ENCODE measurements at regions not wholly inside any gene's neighbourhood (a gene's known extent, or its start where the extent isn't known, plus 50 kb on each side); places are given as distances from the start of the nearest gene placed in this dataset.

DNA sequence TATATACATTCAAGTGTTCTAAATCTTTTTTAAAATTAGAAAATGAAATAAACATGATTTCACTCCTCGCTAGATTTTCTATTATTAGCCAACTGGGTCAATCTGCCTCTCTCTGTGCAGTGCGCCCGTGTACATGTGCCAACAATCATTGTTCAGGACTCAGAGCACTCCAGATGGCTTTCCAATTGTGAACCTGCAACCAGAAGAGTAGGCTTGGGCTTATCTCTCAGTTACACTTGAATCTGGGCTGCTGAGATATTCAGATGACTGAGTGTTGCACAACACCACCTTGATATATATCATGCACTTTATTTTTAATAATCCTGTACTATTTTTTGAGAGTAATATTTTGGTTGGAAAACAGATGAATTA lies 184.0 kb upstream of the FSTL5 start:
- Histone ChIP-seq H3K27ac (ENCODE audit: low read depth, low read length) (no peak overlapping the region), H3K9ac (ENCODE audit: low read length) (no peak overlapping the region), H3F3A (ENCODE audit: insufficient read depth) (no peaks in the 10 kb centered on the region), H3K4me2 (ENCODE audit: low read depth, low read length, poor library complexity, severe bottlenecking) (no peak overlapping the region), H3K27me3 (ENCODE audit: low read length) (no peaks in the 10 kb centered on the region), H3K79me2 (ENCODE audit: insufficient read depth, low read length) (no peaks in the 10 kb centered on the region), H2AFZ (ENCODE audit: low read depth, low read length, severe bottlenecking) (no peak overlapping the region), H3K4me3 (ENCODE audit: insufficient read depth, low read length, poor library complexity, severe bottlenecking) (no peak overlapping the region), H4K20me1 (ENCODE audit: low read depth, low read length) (no peaks in the 10 kb centered on the region), H3K36me3 (ENCODE audit: low read length) (no peaks in the 10 kb centered on the region), H3K9me2 (replicated peaks; ENCODE audit: insufficient read depth, low read length) (no peaks in the 10 kb centered on the region), H3K9me3 (ENCODE audit: insufficient read depth, low read length) (no peaks in the 10 kb centered on the region)
- no peak for TF ChIP-seq EZH2phosphoT487 (conservative IDR thresholded peaks at IDR 0.05; ENCODE audit: low read length)
- TF ChIP-seq, protein P1, sequence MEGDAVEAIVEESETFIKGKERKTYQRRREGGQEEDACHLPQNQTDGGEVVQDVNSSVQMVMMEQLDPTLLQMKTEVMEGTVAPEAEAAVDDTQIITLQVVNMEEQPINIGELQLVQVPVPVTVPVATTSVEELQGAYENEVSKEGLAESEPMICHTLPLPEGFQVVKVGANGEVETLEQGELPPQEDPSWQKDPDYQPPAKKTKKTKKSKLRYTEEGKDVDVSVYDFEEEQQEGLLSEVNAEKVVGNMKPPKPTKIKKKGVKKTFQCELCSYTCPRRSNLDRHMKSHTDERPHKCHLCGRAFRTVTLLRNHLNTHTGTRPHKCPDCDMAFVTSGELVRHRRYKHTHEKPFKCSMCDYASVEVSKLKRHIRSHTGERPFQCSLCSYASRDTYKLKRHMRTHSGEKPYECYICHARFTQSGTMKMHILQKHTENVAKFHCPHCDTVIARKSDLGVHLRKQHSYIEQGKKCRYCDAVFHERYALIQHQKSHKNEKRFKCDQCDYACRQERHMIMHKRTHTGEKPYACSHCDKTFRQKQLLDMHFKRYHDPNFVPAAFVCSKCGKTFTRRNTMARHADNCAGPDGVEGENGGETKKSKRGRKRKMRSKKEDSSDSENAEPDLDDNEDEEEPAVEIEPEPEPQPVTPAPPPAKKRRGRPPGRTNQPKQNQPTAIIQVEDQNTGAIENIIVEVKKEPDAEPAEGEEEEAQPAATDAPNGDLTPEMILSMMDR (IDR thresholded peaks at IDR 0.05; ENCODE audit: insufficient read depth, low read length, poor library complexity, severe bottlenecking): no peak

DNA sequence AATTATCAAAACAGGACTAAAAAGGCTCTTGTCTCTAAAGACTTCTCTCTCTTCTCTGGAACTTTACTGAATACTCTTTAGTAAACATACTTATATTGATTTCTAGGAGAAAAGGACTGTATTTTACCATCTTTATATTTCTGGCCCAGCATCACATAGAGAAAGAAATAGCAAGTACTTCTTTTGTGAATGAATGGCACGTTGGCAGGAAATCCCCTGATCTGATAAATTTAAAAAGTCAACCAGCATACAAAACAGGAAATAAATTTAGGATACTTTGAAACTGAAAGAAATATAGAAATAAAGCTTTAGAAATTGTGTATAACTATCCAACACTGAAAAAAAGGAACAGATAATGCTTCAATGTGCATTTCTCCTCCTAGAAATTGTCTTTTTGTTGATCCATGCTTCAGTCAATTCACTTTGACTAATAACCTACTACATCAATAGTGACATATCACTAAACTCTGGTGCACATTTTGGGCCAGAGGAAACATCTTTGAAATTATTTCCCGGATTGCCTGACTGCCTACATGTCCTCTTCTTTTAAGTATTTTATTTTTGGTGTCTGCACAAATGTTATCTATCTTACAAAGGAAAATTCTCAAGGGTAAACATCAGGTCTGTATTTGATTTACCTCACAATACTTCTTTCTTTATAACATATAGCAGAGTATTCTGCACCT lies 183.5 kb upstream of the FSTL5 start:
- Histone ChIP-seq H4K20me1 (ENCODE audit: low read depth, low read length) (no peaks in the 10 kb centered on the region), H3K27ac (ENCODE audit: low read depth, low read length) (no peak overlapping the region), H3F3A (ENCODE audit: insufficient read depth) (no peaks in the 10 kb centered on the region), H3K9me2 (replicated peaks; ENCODE audit: insufficient read depth, low read length) (no peaks in the 10 kb centered on the region), H3K4me2 (ENCODE audit: low read depth, low read length, poor library complexity, severe bottlenecking) (no peak overlapping the region), H3K36me3 (ENCODE audit: low read length) (no peaks in the 10 kb centered on the region), H3K9me3 (ENCODE audit: insufficient read depth, low read length) (no peaks in the 10 kb centered on the region), H2AFZ (ENCODE audit: low read depth, low read length, severe bottlenecking) (no peak overlapping the region), H3K9ac (ENCODE audit: low read length) (no peak overlapping the region), H3K4me3 (ENCODE audit: insufficient read depth, low read length, poor library complexity, severe bottlenecking) (no peak overlapping the region), H3K79me2 (ENCODE audit: insufficient read depth, low read length) (no peaks in the 10 kb centered on the region), H3K27me3 (ENCODE audit: low read length) (no peaks in the 10 kb centered on the region)
- TF ChIP-seq, protein P1 (IDR thresholded peaks at IDR 0.05; ENCODE audit: insufficient read depth, low read length, poor library complexity, severe bottlenecking): no peak
- no peak for TF ChIP-seq EZH2phosphoT487 (conservative IDR thresholded peaks at IDR 0.05; ENCODE audit: low read length)

DNA sequence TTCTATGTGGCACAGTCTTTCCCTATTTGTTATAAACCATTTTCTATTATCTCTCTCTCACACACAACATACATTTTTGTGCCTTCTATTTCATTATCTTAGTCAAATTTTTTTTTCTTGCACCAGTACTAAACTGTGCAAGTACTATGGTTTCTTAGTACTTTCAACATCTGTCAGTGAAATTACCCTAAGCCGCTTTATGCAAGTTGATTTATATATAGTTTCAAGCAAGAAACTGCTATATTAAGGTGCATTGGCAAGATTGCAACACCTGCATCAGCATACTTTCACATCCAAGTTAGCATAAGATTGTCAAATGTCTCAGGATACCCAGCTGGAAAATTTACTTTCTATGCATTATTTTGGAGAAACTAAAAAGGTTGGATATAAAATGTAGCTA lies 180.2 kb upstream of the FSTL5 start:
- no peaks in the 10 kb centered on the region for H3K9me3 ChIP-seq (ENCODE audit: insufficient read depth, low read length)
- H3K36me3 ChIP-seq (ENCODE audit: low read length): no peaks in the 10 kb centered on the region
- H3F3A ChIP-seq (ENCODE audit: insufficient read depth): no peaks in the 10 kb centered on the region
- no peak overlapping the region for H3K4me3 ChIP-seq (ENCODE audit: insufficient read depth, low read length, poor library complexity, severe bottlenecking)
- H2AFZ ChIP-seq (ENCODE audit: low read depth, low read length, severe bottlenecking): no peak overlapping the region
- TF ChIP-seq, protein P1 (IDR thresholded peaks at IDR 0.05; ENCODE audit: insufficient read depth, low read length, poor library complexity, severe bottlenecking): no peak
- TF ChIP-seq EZH2phosphoT487 (conservative IDR thresholded peaks at IDR 0.05; ENCODE audit: low read length): no peak
- H3K79me2 ChIP-seq (ENCODE audit: insufficient read depth, low read length): no peaks in the 10 kb centered on the region
- no peaks in the 10 kb centered on the region for H3K9me2 ChIP-seq (replicated peaks; ENCODE audit: insufficient read depth, low read length)
- H3K27ac ChIP-seq (ENCODE audit: low read depth, low read length): no peak overlapping the region
- no peak overlapping the region for H3K4me2 ChIP-seq (ENCODE audit: low read depth, low read length, poor library complexity, severe bottlenecking)
- no peaks in the 10 kb centered on the region for H3K27me3 ChIP-seq (ENCODE audit: low read length)
- H4K20me1 ChIP-seq (ENCODE audit: low read depth, low read length): no peaks in the 10 kb centered on the region
- H3K9ac ChIP-seq (ENCODE audit: low read length): no peak overlapping the region

All from SU-DHL-6 (cell line).